PC-3 (cell line): ENCODE measurements at regions not wholly inside any gene's neighbourhood (a gene's known extent, or its start where the extent isn't known, plus 50 kb on each side); places are given as distances from the start of the nearest gene placed in this dataset.

Source experiments
- EZH2 ChIP-seq: fragments of 300-600 bp; sonication (generic); IDR thresholded peaks from one replicate; pipeline ENCODE4 v1.6.1; 2017; ENCODE audit warnings: antibody characterized with exemption, mild to moderate bottlenecking, low read length; ENCODE audit not compliant: unreplicated experiment
- TF ChIP-seq, protein P1 (sequence below): fragments of 300-600 bp; sonication (generic); conservative IDR thresholded peaks from 2 replicates; pipeline ENCODE4 v1.5.1; 2017; ENCODE audit warnings: antibody characterized with exemption, low read depth, mild to moderate bottlenecking, low read length

DNA sequence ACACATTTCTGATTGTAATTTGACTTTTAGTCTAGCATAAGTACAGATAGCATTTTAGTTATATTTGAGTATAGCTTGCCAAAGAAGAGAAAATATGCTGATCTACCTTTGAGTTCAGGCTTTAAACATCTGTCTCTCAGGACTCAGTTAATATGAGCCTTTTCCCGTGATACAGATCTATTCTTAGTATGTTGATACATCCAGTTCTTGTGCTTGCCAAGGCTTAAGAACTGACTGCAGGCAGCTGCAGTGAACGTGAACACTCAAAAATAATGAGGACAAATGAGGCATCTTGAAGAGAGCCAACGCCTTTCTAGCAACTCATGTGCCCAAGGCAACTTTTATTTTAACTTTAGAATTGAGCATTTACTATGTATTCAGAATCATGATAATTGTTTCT is 325.5 kb downstream of the SI start:
- TF ChIP-seq, protein P1, sequence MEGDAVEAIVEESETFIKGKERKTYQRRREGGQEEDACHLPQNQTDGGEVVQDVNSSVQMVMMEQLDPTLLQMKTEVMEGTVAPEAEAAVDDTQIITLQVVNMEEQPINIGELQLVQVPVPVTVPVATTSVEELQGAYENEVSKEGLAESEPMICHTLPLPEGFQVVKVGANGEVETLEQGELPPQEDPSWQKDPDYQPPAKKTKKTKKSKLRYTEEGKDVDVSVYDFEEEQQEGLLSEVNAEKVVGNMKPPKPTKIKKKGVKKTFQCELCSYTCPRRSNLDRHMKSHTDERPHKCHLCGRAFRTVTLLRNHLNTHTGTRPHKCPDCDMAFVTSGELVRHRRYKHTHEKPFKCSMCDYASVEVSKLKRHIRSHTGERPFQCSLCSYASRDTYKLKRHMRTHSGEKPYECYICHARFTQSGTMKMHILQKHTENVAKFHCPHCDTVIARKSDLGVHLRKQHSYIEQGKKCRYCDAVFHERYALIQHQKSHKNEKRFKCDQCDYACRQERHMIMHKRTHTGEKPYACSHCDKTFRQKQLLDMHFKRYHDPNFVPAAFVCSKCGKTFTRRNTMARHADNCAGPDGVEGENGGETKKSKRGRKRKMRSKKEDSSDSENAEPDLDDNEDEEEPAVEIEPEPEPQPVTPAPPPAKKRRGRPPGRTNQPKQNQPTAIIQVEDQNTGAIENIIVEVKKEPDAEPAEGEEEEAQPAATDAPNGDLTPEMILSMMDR: no peak
- no peak for TF ChIP-seq EZH2
